EH (cell line): ENCODE measurements at regions not wholly inside any gene's neighbourhood (a gene's known extent, or its start where the extent isn't known, plus 50 kb on each side); places are given as distances from the start of the nearest gene placed in this dataset.

ENCODE experiments used
- DNase-seq: peaks from one replicate; pipeline ENCODE4 v3.0.0-alpha.2; 2015; ENCODE audit warnings: low read depth

DNA sequence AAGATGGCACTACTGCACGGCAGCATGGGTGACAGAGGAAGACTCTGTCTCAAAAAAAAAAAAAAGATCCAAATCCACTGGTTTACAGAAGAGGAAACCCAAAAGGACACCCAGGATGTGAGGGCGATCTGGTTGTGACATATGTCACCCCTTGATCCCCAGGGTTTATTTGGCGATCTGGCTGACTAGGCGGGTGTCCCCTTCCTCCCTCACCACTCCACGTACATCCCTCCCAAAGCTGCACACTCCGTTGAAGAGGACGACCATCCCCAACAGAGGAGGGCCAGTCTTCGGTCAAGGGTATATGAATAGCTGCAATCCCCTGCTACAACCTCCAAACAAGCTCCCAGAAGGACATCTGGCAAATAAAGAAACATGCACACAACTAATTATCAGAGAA is 111.6 kb downstream of the HTR5A start:
- DNase-seq: no peak

DNA sequence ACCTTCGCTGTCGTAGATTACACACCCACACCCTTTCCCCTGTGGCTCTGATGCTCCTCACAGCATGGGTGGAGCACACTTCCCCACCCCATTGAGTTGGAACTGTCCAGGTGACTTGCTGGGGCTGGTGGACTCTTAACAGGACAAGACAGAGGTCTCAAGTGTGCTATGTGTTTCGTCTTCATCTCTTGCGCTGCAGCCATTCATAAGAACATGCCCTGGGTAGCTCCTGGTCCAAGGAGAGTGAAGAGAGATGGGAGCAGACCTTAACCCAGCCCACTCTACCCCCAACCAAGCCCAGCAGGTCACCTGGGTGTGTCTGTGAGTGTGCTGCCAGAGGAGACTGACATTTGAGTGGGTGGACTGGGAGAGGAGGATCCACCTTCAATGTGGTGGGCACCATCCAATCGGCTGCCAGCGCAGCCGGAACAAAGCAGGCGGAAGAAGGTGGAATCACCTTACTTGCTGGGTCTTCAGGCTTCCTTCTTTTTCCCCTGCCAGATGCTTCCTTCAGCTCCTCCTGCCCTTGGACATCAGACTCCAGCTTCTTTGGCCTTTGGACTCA is 112.4 kb downstream of the HTR5A start:
- DNase-seq: no peak

DNA sequence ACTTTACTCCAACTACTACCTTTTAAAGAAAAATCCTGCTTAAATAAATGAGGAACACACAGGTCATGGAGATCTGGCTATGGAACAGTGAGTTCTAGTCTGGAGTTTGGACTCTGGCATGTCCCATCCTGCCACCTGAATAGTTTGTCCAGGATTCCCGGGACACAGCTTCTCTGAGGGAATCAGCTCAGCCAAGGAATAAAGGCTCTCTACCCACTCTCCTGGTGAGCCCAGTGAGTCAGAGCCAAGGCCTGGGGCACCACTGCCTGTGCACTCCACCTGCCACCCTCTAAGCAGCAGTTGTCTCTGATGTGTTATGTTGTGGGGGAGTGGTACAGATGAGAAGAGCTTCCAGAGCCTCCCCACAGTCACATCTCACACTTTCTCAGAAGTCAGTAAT is 113.5 kb downstream of the HTR5A start:
- DNase-seq: no peak

DNA sequence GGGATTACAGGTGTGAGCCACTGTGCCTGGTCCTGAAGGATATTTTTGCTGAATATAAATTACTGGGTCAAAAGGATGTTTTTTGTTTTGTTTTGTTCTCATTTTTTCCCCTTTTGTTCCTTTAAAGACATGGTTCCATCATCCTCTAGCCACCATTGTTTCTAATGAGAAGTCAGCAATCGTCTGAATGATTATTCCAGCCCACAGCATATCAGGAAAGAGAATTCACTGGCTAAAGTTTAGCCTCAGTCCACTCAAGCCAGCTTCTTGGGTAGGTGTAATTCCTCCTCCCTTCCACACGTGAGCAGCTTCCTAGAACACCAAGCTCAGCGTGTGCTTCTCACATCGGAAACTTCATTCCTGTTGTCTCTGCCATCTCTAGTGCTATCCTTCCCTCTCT is 112.8 kb upstream of the INSIG1 start:
- no peak for DNase-seq

DNA sequence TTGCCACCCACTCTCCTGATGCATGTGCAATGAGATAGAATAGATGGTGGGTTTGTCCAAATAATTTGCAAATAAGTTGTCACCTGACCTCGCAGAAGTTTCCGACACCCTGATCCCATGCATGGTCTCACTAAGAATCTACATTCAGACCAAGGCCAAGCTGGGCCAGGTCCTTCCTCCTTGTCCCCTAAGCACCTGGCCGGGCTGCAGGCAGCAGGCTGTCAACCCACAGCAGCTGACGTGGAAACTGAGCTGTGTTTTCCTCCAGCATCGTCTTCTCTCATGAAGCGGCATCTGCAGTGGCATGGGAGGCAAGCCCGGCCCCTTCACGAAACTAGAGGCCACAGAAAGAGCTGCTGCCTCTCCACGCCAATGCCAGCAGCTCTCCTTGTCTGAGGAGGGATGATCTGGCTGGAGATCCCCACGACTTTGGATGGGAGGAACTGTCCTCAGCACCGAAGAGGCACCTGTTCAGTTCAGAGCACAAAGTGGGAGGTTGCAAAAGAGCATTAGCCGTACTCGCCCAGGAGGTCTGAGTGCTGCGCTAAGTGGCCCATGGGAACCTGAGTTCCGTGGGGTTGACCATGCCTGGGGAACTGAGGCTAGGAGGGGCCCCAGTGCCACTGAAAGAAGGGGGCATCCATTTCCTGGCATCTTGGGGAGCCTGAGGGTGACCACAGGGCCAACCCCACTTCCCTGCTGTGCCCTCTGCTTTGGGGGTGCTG is 110.5 kb upstream of the INSIG1 start:
- DNase-seq: no peak

DNA sequence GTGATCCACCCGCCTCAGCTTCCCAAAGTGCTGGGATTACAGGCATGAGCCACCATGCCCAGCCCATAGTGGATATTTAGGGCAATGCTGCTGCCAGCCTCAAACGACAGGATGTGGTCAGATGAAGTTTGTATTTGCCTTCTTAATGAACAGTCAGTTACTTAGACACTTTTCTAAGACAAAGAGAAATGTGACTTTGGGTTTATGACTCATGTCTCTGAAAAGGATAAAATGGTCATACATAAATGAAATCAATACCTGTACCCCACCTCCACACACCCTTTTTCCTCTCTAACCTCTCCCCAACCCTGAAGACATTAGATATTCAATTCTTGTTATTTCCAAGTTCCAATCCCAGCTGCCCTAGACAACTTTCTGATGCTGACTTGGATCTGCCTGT is 109.3 kb upstream of the INSIG1 start:
- peak; percentile 32 for DNase-seq

DNA sequence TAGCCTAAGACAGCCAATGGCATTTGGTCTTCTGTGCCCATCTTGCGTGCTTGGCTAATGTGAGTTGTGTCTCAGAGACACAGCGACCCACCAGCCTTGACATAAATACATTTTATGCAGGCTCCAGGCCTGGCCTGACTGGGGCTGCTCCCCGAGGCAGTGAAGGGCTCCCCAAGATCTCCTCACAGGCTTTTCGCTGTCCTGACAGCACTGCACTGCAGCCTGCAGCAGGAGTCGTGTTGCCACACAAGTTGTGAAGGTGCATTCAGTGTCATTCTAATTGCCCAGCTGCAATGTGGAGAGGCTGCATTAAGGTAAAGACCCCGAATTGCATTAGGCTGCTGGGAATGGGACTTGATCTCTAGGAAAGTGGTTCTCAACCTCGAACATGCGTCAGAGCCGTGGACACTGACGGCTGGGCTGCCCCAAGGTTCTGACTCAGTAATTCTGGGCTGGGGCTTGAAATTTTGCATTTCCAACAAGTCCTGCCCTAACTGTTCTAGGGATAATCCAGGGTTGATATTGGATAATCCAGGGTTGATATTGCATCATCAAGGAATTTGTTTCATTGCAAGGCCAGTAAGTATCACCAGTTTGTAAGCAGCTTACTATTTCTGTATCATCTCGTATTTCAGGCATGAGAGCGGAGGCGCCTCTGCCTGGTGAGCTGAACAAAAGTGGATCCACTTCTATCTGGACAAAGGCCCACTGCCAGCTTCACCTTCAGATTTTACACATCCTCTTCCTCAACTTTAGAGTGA is 108.7 kb upstream of the INSIG1 start:
- DNase-seq: peak; percentile 51

DNA sequence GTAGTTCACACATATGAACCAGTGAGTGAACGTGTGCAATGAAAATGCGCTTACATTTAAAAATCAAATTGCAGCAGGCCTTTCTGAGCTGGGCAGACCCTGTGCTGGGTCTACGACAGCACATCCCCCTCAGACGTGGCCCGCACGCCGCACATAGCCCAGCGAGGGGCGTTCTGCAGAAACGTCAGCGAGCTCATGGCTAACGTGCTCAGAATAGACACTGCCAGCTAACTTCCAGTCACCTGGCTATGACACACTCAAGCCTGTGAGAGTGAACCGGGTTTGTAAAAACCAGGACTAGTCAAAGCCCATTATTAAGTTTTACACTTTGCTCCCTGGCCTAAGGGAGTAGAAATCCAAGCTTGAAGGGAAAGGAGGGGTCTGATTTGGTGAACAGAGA is 108.1 kb upstream of the INSIG1 start:
- no peak for DNase-seq

DNA sequence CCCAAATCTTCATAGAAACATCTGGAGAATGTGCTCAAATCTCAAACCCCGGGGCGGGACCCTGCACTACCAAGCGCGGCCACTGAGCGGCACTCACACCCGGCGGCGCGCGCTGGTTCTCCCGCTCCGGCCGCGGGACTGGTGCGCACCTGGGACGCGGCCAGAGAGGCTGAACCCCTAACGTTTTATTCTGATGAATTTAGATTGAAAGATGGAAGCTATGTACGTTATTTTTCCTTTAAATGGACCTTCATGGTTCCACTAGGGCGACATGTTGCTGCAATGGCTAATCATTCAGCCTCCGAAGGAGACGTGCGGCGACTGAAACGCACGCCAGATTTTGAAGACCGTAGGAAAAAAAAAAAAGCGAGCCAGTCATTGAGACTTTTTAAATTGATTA is 107.0 kb upstream of the INSIG1 start:
- DNase-seq: peak; percentile 33

DNA sequence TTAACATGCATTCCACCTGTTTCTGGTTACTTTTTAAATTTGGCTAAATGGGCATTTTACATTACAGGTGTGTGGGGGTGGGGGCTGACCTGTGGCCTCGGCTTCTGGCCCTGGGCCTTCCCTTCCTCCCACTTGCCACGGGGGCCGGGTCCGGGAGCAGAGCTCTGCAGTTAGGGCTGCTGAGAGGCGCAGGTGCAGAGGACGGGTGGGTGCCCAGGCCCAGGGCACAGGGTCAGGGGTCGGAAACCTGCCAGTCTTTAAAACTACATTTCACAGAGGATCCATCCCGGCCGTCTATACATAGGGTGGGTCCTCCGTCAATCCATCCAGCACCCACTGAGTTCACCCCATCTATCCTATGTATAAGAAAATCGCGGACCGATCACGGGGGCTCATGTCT is 106.5 kb upstream of the INSIG1 start:
- no peak for DNase-seq

DNA sequence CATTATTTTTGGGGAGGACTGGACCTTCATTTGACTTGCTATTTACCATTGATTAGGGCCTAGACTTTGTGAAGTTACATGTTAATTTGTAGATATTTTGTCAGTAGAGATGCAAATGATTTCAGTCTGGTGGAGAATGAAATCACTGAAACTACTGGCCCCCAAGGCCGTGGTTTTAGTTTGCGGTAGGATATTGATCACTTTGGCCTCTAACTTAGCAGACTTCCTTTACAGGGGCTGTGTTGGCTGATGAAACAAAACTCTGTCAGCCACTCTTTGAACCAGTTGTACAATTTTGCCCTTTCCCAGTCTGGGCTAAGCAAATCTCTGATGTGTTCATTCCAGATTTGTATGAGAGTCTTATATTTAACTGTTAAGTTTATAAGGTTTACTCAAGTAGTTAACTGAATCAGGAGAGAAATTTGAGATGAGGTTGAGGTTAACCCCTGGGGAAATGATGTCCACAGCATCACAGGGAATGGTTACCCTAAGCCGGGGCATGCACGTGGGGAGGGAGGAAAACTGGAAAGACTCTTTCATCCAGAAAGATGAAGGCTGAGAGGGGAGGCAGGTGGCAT is 105.7 kb upstream of the INSIG1 start:
- DNase-seq: no peak

DNA sequence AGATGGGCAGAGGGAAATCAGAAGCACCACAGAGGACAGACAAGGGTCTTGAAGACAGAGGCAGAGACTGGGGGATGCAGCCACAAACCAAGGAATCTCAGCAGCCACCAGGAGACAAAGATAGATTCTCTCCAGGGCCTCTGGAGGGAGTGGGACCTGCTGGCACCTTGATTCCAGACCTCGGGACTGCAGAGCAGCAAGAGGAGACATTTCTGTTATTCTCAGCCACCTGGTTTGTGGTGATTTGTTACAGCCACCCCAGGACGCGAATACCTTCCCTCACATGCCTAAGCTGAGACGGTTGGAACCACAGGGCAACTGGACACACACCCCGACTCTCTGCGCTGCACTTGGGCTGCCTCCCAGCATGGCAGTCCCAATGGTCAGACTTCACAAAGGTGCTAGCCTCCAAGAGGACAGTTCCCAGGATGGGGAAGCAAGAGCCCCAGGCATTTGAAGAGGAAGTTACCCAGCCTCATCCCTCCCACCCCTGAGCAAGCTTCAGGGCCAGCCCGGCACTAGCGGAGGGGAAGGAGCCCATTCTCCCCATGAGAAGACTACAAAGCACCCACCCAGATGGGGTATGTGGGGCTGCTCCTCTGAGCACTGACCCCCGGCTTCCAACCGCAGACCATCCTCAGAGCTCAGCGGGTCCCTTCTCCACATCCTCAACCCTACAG is 104.6 kb upstream of the INSIG1 start:
- DNase-seq: no peak

DNA sequence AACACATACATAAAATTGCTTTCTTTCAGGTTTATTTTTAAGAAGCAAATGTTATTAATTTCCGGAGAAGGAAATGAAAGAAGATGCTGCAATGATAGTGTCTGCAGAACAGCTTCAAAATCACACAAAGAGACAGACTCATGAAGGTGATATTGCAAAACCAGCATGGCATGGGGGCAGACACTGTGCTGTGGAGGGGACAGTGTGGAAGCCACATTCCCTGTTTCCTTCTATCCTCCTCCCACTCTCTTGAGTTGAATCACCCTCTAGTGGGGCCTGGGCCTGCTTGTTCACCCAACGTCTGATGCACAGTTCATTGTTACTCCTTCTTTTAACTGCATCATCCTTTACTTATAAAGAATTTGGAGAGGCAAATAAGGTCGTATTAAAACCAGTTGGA is 104.0 kb upstream of the INSIG1 start:
- no peak for DNase-seq

DNA sequence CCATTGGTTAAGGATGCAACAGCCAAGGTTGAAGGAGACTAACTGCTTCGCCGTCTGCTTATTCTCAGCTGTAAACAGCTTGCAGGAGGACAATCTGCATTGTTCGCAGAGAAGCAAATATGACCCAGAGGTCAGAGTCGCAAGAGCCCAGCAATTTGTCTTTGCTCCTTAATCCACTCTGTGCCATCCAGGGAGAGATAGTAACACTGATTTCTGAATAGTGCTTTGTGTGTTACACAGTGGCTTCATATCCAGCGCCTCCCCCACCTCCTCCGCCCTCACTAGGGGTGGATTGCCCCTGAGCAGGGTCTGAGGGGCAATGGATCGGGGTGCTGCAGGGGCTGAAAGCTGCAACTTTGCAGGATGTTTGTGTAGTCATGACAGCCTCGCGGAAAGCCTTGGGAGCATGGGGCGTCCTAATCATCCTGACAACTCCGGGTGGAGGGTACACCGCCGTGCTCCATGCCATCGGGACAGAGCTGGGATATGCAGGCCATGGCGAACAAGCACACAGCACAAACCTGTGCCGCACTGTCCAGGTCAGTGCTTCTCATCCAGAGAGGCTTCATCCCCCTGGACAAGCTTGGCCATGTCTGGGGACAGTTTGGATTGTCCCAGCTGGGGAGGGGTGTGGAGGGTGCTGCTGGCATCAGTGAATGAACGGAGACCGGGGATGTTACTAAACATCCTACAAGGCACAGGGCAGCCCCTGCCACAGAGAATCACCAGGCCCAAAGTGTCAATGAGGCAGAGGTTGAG is 103.1 kb upstream of the INSIG1 start:
- DNase-seq: no peak

DNA sequence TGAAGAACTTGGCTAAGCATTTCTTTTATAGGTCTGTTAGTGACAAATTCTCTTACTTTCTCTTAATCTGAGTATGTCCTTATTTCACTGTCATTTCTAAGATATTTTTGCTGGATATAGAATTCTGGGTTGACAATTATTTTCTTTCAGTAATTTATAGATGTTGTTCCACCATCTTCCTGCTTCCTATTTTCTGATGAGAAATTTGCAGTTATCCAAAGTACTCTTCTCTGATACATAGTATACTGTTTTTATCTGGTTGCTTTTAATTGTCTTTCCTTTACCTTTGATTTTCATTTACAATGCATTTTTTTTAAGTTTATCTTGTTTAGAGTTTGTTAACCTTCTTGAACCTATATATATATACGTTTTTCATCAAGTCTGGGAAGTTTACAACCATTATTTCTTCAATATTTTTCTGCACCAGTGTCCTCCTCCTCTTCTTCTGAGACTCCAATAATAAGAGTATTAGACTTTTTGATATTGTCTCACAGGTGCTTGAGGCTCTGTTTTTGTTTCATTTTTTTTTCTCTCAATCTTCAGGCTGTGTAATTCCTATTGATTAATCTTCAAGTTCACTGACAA is 101.6 kb upstream of the INSIG1 start:
- DNase-seq: no peak

DNA sequence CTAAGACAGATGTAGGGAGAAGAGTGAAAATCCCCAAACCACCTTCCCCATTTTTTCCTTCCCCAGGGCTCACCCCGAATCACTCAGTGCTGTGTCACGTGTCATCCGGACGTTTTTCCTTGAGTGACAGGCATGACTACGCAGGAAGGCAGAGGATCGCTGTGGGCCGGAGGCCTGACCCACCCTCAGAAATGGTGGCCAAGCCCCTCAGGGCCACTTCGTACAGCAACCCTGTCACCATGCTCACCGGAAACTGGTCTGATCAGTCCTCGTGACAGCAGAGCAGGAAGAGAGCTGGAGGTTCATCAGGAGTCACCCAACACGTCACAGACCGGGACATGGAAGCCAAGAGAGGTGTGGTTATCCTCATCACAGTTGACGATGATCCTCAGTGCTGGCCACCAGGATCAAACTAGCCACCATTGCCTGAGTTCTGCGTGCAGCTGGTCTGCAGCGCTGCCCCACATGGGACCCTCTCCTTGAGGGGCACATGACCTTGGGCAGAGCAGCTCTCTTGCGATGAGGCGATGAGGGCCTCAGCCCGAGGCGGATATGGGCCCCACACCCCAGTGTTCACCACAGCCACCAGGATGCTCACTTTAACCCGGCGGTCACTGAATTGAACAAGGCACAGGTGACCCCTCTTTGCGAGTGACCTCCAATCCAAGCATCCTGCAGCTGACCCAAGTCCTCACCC is 99.3 kb upstream of the INSIG1 start:
- DNase-seq: no peak

DNA sequence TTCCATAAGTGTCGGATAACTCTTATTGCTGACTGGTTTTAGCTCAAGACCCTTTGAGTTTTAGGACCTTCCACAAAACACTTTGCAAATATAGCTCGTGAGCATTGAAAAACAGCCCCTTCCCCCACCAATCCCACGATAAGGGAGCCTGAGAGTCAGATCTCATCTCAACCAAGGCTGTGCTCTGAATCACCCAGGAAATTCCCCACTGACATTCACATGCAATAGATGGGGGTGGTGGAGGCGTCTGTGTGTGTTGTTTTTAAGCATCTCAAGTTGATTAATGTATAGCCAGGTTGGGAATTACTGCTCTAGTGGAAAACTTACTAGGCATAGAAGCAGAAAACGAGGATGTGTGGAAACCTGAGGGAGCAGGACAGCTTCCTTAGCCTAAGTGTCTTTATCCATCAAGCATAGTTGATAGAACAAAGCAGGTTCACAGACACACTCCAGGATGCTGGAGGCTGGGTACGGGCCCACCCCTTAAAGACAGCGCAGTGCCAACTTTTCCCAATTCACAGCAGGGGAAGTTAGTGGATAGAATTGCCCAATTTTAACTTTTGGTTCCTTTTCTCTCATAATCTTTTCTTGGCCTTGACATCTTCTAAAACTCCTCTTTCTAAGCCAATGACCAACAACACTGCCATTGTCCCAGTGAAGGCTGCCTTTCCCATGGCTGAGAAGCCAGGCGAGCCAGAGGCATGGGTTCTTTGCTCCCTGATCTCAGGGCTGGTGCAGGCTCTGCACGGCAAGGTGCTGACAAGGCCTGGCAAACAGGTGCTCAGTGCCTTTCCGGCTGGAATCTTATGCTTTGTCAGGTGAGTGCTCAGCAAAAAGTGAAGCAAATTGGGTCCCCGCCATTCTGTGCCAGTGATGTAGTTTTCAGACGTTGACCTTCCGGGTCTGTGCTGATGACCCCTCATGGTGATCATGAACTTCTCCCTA is 98.5 kb upstream of the INSIG1 start:
- DNase-seq: peak; percentile 88

DNA sequence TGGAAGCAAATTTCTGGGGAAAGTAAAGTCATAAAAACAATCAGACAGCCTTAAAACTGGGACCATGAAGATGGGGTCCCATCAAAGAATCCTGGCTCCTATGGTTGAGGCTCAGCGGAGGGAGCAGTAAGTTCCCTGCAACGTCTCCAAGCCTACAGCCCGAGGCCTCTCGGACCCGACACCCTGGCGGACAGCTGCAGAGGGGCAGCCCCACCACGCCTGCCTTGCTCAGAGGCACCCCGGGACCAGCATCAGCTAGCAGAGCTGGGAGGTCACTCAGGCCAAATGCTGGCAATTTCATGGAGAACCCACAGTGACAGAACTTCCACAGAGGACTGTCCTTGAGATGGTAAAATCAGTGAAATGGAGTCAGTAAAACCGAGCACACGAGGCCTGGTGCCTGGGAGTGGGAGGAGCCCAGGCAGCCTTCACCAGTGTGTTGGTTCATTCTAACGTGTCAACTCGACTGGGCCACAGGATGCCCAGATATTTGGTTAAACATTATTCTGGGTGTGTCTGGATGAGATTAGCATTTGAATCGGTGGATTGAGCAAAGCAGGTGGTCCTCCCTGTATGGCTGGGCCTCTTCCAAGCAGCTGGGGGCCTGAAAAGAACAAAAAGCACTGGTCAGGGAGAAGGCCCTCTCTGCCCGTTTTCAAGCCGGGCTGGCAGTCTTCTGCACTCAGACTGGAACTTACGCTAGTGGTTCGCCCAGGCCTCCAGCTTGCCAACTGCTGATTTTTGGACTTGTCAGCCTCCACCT is 96.2 kb upstream of the INSIG1 start:
- no peak for DNase-seq
